ENCODE measurements at regions not wholly inside any gene's neighbourhood (a gene's known extent, or its start where the extent isn't known, plus 50 kb on each side); places are given as distances from the start of the nearest gene placed in this dataset.
A peak's percentile ranks its signal among the peaks of the same experiment; 100 is the strongest.

GRCh38 chr13:108508263-108508662 is 121.1 kb upstream of the MYO16 start:
- H3K36me3 ChIP-seq (ENCODE audit: control insufficient read depth, insufficient read depth, low read length): no peaks in the 10 kb centered on the region

GRCh38 chr13:108525827-108526226 is 103.6 kb upstream of the MYO16 start:
- TF ChIP-seq CTCF (conservative IDR thresholded peaks at IDR 0.05): no peak
- Histone ChIP-seq H3K4me3 (ENCODE audit: low read length) (no peak overlapping the region), H3K27me3 (ENCODE audit: control insufficient read depth, insufficient read depth, low read length, poor library complexity, severe bottlenecking) (no peaks in the 10 kb centered on the region), H3K27ac (ENCODE audit: low read depth, low read length) (no peak overlapping the region), H3K9me3 (ENCODE audit: control insufficient read depth, low read length) (no peaks in the 10 kb centered on the region), H3K9ac (ENCODE audit: extremely low read depth, low read length, poor library complexity, severe bottlenecking) (no peak overlapping the region), H3K36me3 (ENCODE audit: control insufficient read depth, insufficient read depth, low read length) (no peaks in the 10 kb centered on the region), H3K4me1 (ENCODE audit: control insufficient read depth, insufficient read depth, low read length) (no peaks in the 10 kb centered on the region)
- Mint-ChIP-seq H3K27me3 (ENCODE audit: insufficient read depth) (peaks cover 17% of the 10 kb centered on the region), H3K27ac (no peak overlapping the region), H3K4me3 (no peak overlapping the region), H3K4me1 (peaks cover 8% of the 10 kb centered on the region), H3K36me3 (ENCODE audit: low read depth) (no peaks in the 10 kb centered on the region), H3K9me3 (no peaks in the 10 kb centered on the region)
- DNase-seq: no peak
- no CpG with 5 or more reads among the region's 1 CpG for WGBS, 2 experiments (ENCODE audit: insufficient coverage in 1 of 2, insufficient read length in 1 of 2)

More at GRCh38 chr13:108508263-108508662, 121.1 kb upstream of the MYO16 start:
- 0 to 4% methylated on average over 1 of the region's 1 CpG for WGBS, 2 experiments (ENCODE audit: insufficient coverage in 1 of 2, insufficient read length in 1 of 2)
- peaks cover 14% of the 10 kb centered on the region for H3K9me3 ChIP-seq (ENCODE audit: control insufficient read depth, low read length)
- H3K27me3 ChIP-seq (ENCODE audit: control insufficient read depth, insufficient read depth, low read length, poor library complexity, severe bottlenecking): no peaks in the 10 kb centered on the region
- Mint-ChIP-seq H3K4me3 (no peak overlapping the region), H3K9me3 (peaks cover 17% of the 10 kb centered on the region), H3K27me3 (ENCODE audit: insufficient read depth) (no peaks in the 10 kb centered on the region), H3K36me3 (ENCODE audit: low read depth) (no peaks in the 10 kb centered on the region), H3K27ac (no peak overlapping the region), H3K4me1 (peaks cover 4% of the 10 kb centered on the region)
- H3K9ac ChIP-seq (ENCODE audit: extremely low read depth, low read length, poor library complexity, severe bottlenecking): no peak overlapping the region
- H3K27ac ChIP-seq (ENCODE audit: low read depth, low read length): no peak overlapping the region
- TF ChIP-seq CTCF (conservative IDR thresholded peaks at IDR 0.05): peak; percentile 81
- no peaks in the 10 kb centered on the region for H3K4me1 ChIP-seq (ENCODE audit: control insufficient read depth, insufficient read depth, low read length)
- peak; percentile 65 for DNase-seq
- no peak overlapping the region for H3K4me3 ChIP-seq (ENCODE audit: low read length)

GRCh38 chr13:108526286-108526685 is 103.1 kb upstream of the MYO16 start:
- H3K9ac ChIP-seq (ENCODE audit: extremely low read depth, low read length, poor library complexity, severe bottlenecking): no peak overlapping the region
- no peak overlapping the region for H3K27ac Mint-ChIP-seq
- H3K4me1 Mint-ChIP-seq: peaks cover 5% of the 10 kb centered on the region
- H3K36me3 ChIP-seq (ENCODE audit: control insufficient read depth, insufficient read depth, low read length): no peaks in the 10 kb centered on the region
- H3K9me3 Mint-ChIP-seq: no peaks in the 10 kb centered on the region
- H3K4me3 ChIP-seq (ENCODE audit: low read length): no peak overlapping the region
- TF ChIP-seq CTCF (conservative IDR thresholded peaks at IDR 0.05): no peak
- WGBS, 2 experiments (ENCODE audit: insufficient coverage in 1 of 2, insufficient read length in 1 of 2): 92 to 98% methylated on average over 2 to 3 of the region's 4 CpGs
- H3K9me3 ChIP-seq (ENCODE audit: control insufficient read depth, low read length): no peaks in the 10 kb centered on the region
- no peaks in the 10 kb centered on the region for H3K4me1 ChIP-seq (ENCODE audit: control insufficient read depth, insufficient read depth, low read length)
- H3K36me3 Mint-ChIP-seq (ENCODE audit: low read depth): no peaks in the 10 kb centered on the region
- no peak overlapping the region for H3K27ac ChIP-seq (ENCODE audit: low read depth, low read length)
- DNase-seq: no peak
- H3K27me3 ChIP-seq (ENCODE audit: control insufficient read depth, insufficient read depth, low read length, poor library complexity, severe bottlenecking): no peaks in the 10 kb centered on the region
- H3K27me3 Mint-ChIP-seq (ENCODE audit: insufficient read depth): peaks cover 17% of the 10 kb centered on the region
- no peak overlapping the region for H3K4me3 Mint-ChIP-seq

All from endodermal cell (in vitro differentiated cells).